ENCODE measurements at regions not wholly inside any gene's neighbourhood (a gene's known extent, or its start where the extent isn't known, plus 50 kb on each side); places are given as distances from the start of the nearest gene placed in this dataset.
A peak's percentile ranks its signal among the peaks of the same experiment; 100 is the strongest.
"Not testable (repeated sequence)": the region's sequence is repeated elsewhere in the genome, so short reads cannot be mapped to it uniquely, and the experiment has no call there.

- H3K36me3 ChIP-seq (ENCODE audit: control insufficient read depth, insufficient read depth, low read length, severe bottlenecking); H3K4me3 ChIP-seq (ENCODE audit: low read length): not testable (repeated sequence)
Measured at GRCh38 chr9:104195142-104195541, 101.0 kb downstream of the SMC2 start.

GRCh38 chr9:104200456-104200994 lies 106.4 kb downstream of the SMC2 start:
- Histone ChIP-seq H3K4me3 (ENCODE audit: low read length) (no peak overlapping the region), H3K4me1 (ENCODE audit: control insufficient read depth, insufficient read depth, low read length) (no peaks in the 10 kb centered on the region), H3K36me3 (ENCODE audit: control insufficient read depth, insufficient read depth, low read length, severe bottlenecking) (no peaks in the 10 kb centered on the region), H3K9ac (ENCODE audit: low read length) (no peak overlapping the region), H3K9me3 (ENCODE audit: control insufficient read depth, low read length) (no peaks in the 10 kb centered on the region), H3K27me3 (replicated peaks; ENCODE audit: control insufficient read depth, insufficient read depth, low read length) (no peaks in the 10 kb centered on the region)
- DNase-seq (ENCODE audit: low read depth) = no peak

More at GRCh38 chr9:104195142-104195541, 101.0 kb downstream of the SMC2 start:
- not testable (repeated sequence) for DNase-seq (ENCODE audit: low read depth); H3K9ac ChIP-seq (ENCODE audit: low read length); H3K9me3 ChIP-seq (ENCODE audit: control insufficient read depth, low read length); H3K4me1 ChIP-seq (ENCODE audit: control insufficient read depth, insufficient read depth, low read length); H3K27me3 ChIP-seq (replicated peaks; ENCODE audit: control insufficient read depth, insufficient read depth, low read length)

- H3K27me3 ChIP-seq (replicated peaks; ENCODE audit: control insufficient read depth, insufficient read depth, low read length) = no peaks in the 10 kb centered on the region
- no peaks in the 10 kb centered on the region for H3K36me3 ChIP-seq (ENCODE audit: control insufficient read depth, insufficient read depth, low read length, severe bottlenecking)
- H3K9ac ChIP-seq (ENCODE audit: low read length) = no peak overlapping the region
- no peaks in the 10 kb centered on the region for H3K4me1 ChIP-seq (ENCODE audit: control insufficient read depth, insufficient read depth, low read length)
- H3K9me3 ChIP-seq (ENCODE audit: control insufficient read depth, low read length) = peaks cover 5% of the 10 kb centered on the region
- DNase-seq (ENCODE audit: low read depth) = no peak
- no peak overlapping the region for H3K4me3 ChIP-seq (ENCODE audit: low read length)
Measured at GRCh38 chr9:104206766-104207165, 112.7 kb downstream of the SMC2 start.

- Histone ChIP-seq H3K36me3 (ENCODE audit: control insufficient read depth, insufficient read depth, low read length, severe bottlenecking) (no peaks in the 10 kb centered on the region), H3K27me3 (replicated peaks; ENCODE audit: control insufficient read depth, insufficient read depth, low read length) (no peaks in the 10 kb centered on the region), H3K9ac (ENCODE audit: low read length) (no peak overlapping the region), H3K9me3 (ENCODE audit: control insufficient read depth, low read length) (peaks cover 5% of the 10 kb centered on the region), H3K4me3 (ENCODE audit: low read length) (no peak overlapping the region), H3K4me1 (ENCODE audit: control insufficient read depth, insufficient read depth, low read length) (no peaks in the 10 kb centered on the region)
- no peak for DNase-seq (ENCODE audit: low read depth)
Measured at GRCh38 chr9:104209387-104209786, 115.3 kb downstream of the SMC2 start.

GRCh38 chr9:104227108-104227507 lies 133.0 kb downstream of the SMC2 start:
- H3K4me1 ChIP-seq (ENCODE audit: control insufficient read depth, insufficient read depth, low read length) = peaks cover 14% of the 10 kb centered on the region
- H3K27me3 ChIP-seq (replicated peaks; ENCODE audit: control insufficient read depth, insufficient read depth, low read length) = no peaks in the 10 kb centered on the region
- no peaks in the 10 kb centered on the region for H3K9me3 ChIP-seq (ENCODE audit: control insufficient read depth, low read length)
- H3K9ac ChIP-seq (ENCODE audit: low read length) = no peak overlapping the region
- no peak overlapping the region for H3K4me3 ChIP-seq (ENCODE audit: low read length)
- peak; percentile 59 for DNase-seq (ENCODE audit: low read depth)
- no peaks in the 10 kb centered on the region for H3K36me3 ChIP-seq (ENCODE audit: control insufficient read depth, insufficient read depth, low read length, severe bottlenecking)

GRCh38 chr9:104232781-104233341 lies 138.8 kb downstream of the SMC2 start:
- Histone ChIP-seq H3K36me3 (ENCODE audit: control insufficient read depth, insufficient read depth, low read length, severe bottlenecking) (no peaks in the 10 kb centered on the region), H3K4me3 (ENCODE audit: low read length) (no peak overlapping the region), H3K9ac (ENCODE audit: low read length) (no peak overlapping the region), H3K4me1 (ENCODE audit: control insufficient read depth, insufficient read depth, low read length) (peaks cover 6% of the 10 kb centered on the region), H3K9me3 (ENCODE audit: control insufficient read depth, low read length) (no peaks in the 10 kb centered on the region), H3K27me3 (replicated peaks; ENCODE audit: control insufficient read depth, insufficient read depth, low read length) (no peaks in the 10 kb centered on the region)
- peak; percentile 40 for DNase-seq (ENCODE audit: low read depth)

GRCh38 chr9:104233366-104233765 lies 139.3 kb downstream of the SMC2 start:
- peaks cover 6% of the 10 kb centered on the region for H3K4me1 ChIP-seq (ENCODE audit: control insufficient read depth, insufficient read depth, low read length)
- H3K9me3 ChIP-seq (ENCODE audit: control insufficient read depth, low read length) = no peaks in the 10 kb centered on the region
- H3K27me3 ChIP-seq (replicated peaks; ENCODE audit: control insufficient read depth, insufficient read depth, low read length) = no peaks in the 10 kb centered on the region
- no peak overlapping the region for H3K9ac ChIP-seq (ENCODE audit: low read length)
- H3K36me3 ChIP-seq (ENCODE audit: control insufficient read depth, insufficient read depth, low read length, severe bottlenecking) = no peaks in the 10 kb centered on the region
- no peak overlapping the region for H3K4me3 ChIP-seq (ENCODE audit: low read length)
- DNase-seq (ENCODE audit: low read depth) = no peak

GRCh38 chr9:104234632-104235337 lies 140.7 kb downstream of the SMC2 start:
- not testable (repeated sequence) for H3K4me1 ChIP-seq (ENCODE audit: control insufficient read depth, insufficient read depth, low read length); H3K36me3 ChIP-seq (ENCODE audit: control insufficient read depth, insufficient read depth, low read length, severe bottlenecking); H3K9ac ChIP-seq (ENCODE audit: low read length); DNase-seq (ENCODE audit: low read depth); H3K9me3 ChIP-seq (ENCODE audit: control insufficient read depth, low read length); H3K4me3 ChIP-seq (ENCODE audit: low read length); H3K27me3 ChIP-seq (replicated peaks; ENCODE audit: control insufficient read depth, insufficient read depth, low read length)

- not testable (repeated sequence) for H3K9ac ChIP-seq (ENCODE audit: low read length); H3K36me3 ChIP-seq (ENCODE audit: control insufficient read depth, insufficient read depth, low read length, severe bottlenecking); H3K9me3 ChIP-seq (ENCODE audit: control insufficient read depth, low read length); H3K4me3 ChIP-seq (ENCODE audit: low read length); H3K27me3 ChIP-seq (replicated peaks; ENCODE audit: control insufficient read depth, insufficient read depth, low read length); DNase-seq (ENCODE audit: low read depth); H3K4me1 ChIP-seq (ENCODE audit: control insufficient read depth, insufficient read depth, low read length)
Measured at GRCh38 chr9:104235347-104236120, 141.4 kb downstream of the SMC2 start.

- Histone ChIP-seq H3K4me3 (ENCODE audit: low read length) (no peak overlapping the region), H3K27me3 (replicated peaks; ENCODE audit: control insufficient read depth, insufficient read depth, low read length) (no peaks in the 10 kb centered on the region), H3K9me3 (ENCODE audit: control insufficient read depth, low read length) (no peaks in the 10 kb centered on the region), H3K4me1 (ENCODE audit: control insufficient read depth, insufficient read depth, low read length) (no peaks in the 10 kb centered on the region), H3K9ac (ENCODE audit: low read length) (no peak overlapping the region), H3K36me3 (ENCODE audit: control insufficient read depth, insufficient read depth, low read length, severe bottlenecking) (no peaks in the 10 kb centered on the region)
- no peak for DNase-seq (ENCODE audit: low read depth)
Measured at GRCh38 chr9:104238668-104239067, 144.6 kb downstream of the SMC2 start.

- H3K4me1 ChIP-seq (ENCODE audit: control insufficient read depth, insufficient read depth, low read length) = no peaks in the 10 kb centered on the region
- no peaks in the 10 kb centered on the region for H3K9me3 ChIP-seq (ENCODE audit: control insufficient read depth, low read length)
- no peak for DNase-seq (ENCODE audit: low read depth)
- no peaks in the 10 kb centered on the region for H3K36me3 ChIP-seq (ENCODE audit: control insufficient read depth, insufficient read depth, low read length, severe bottlenecking)
- H3K9ac ChIP-seq (ENCODE audit: low read length) = no peak overlapping the region
- no peaks in the 10 kb centered on the region for H3K27me3 ChIP-seq (replicated peaks; ENCODE audit: control insufficient read depth, insufficient read depth, low read length)
- no peak overlapping the region for H3K4me3 ChIP-seq (ENCODE audit: low read length)
Measured at GRCh38 chr9:104240890-104241289, 146.8 kb downstream of the SMC2 start.

Data from adipocyte (in vitro differentiated cells).